OCI-LY3 (cell line): ENCODE measurements at regions not wholly inside any gene's neighbourhood (a gene's known extent, or its start where the extent isn't known, plus 50 kb on each side); places are given as distances from the start of the nearest gene placed in this dataset.

Experiments
- H2AFZ ChIP-seq: fragments of 200-600, 300-600 bp; shearing (Covaris generic); 2 replicates; pipeline ENCODE4 v1.6.0; 2014; ENCODE audit warnings: antibody characterized with exemption, low read depth, low read length
- H3K27ac ChIP-seq: fragments of 200-600, 300-600 bp; sonication (generic); 2 replicates; pipeline ENCODE4 v1.5.1; 2014; ENCODE audit warnings: mild to moderate bottlenecking, low read length, moderate library complexity, mixed read lengths
- H3K27me3 ChIP-seq: fragments of 200-600, 300-600 bp; sonication (generic); 2 replicates; pipeline ENCODE4 v1.6.1; 2014; ENCODE audit warnings: low read depth, low read length, mixed read lengths
- H3K36me3 ChIP-seq: fragments of 200-600, 300-600 bp; sonication (generic); replicated peaks from 2 replicates; pipeline ENCODE3; 2014; ENCODE audit warnings: low read depth, low read length, mixed read lengths
- H3K4me1 ChIP-seq: fragments of 300-600, 200-600 bp; sonication (generic); 2 replicates; pipeline ENCODE4 v1.6.1; 2014; ENCODE audit warnings: low read length, mixed read lengths
- H3K4me2 ChIP-seq: fragments of 200-600, 300-600 bp; sonication (generic); 2 replicates; pipeline ENCODE4 v1.6.1; 2014; ENCODE audit warnings: low read length, mixed read lengths
- H3K4me3 ChIP-seq: fragments of 300-600, 200-600 bp; sonication (generic); 2 replicates; pipeline ENCODE4 v1.5.1; 2014; ENCODE audit warnings: antibody characterized with exemption, mild to moderate bottlenecking, low read length, moderate library complexity
- H3K79me2 ChIP-seq: fragments of 300-600, 200-600 bp; shearing (Covaris generic); 2 replicates; pipeline ENCODE4 v1.6.1; 2014; ENCODE audit warnings: mild to moderate bottlenecking, low read length, mixed read lengths
- H3K9ac ChIP-seq: fragments of 300-600, 200-600 bp; shearing (Covaris generic); 2 replicates; pipeline ENCODE4 v1.6.0; 2014; ENCODE audit warnings: mild to moderate bottlenecking, low read length, moderate library complexity
- H3K9me3 ChIP-seq: fragments of 200-600, 300-600 bp; shearing (Covaris generic); 2 replicates; pipeline ENCODE4 v1.6.1; 2014; ENCODE audit warnings: low read length, mixed read lengths; ENCODE audit not compliant: insufficient read depth
- H4K20me1 ChIP-seq: fragments of 200-600, 300-600 bp; sonication (generic); 2 replicates; pipeline ENCODE4 v1.6.1; 2016; ENCODE audit warnings: low read length, mixed read lengths; ENCODE audit not compliant: insufficient read depth
- EZH2phosphoT487 ChIP-seq: fragments of 200-600 bp; shearing (Covaris generic); IDR thresholded peaks from 2 replicates; pipeline ENCODE4 v1.6.1; 2018; ENCODE audit warnings: antibody characterized with exemption, mixed run types, low read depth
- TF ChIP-seq, protein P1 (sequence below): fragments of 200-600, 300-600 bp; sonication (generic); IDR thresholded peaks from 2 replicates; pipeline ENCODE4 v1.5.1; 2014; ENCODE audit warnings: antibody characterized with exemption, low read length, low read depth

DNA sequence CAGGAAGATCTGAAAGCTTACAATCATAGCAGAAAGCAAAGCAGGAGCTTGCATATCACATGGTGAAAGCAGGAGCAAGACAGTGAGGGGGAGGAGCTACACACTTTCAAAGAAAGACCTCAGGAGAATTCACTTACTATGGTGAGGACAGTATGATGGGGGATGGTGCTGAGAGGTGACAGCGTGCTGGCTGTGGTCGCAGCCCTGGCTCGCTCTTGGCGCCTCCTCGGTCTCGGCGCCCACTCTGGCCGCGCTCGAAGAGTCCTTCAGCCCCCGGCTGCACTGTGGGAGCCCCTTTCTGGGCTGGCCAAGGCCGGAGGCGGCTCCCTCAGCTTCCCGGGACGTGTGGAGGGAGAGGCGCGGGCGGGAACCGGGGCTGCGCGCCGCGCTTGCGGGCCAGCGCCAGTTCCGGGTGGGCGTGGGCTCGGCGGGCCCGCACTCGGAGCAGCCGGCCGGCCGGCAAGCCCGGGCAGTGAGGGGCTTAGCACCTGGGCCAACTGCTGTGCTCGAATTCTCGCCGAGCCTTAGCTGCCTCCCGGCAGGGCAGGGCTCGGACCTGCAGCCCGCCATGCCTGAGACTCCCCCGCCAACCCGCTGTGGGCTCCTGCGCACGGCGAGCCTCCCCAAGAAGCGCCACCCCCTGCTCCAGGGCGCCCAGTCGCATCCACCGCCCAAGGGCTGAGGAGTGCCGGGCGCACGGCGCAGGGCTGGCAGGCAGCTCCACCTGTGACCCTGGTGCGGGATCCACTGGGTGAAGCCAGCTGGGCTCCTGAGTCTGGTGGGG lies 131.9 kb upstream of the SPATS2L start:
- no peaks in the 10 kb centered on the region for H3K4me1 ChIP-seq
- no peak overlapping the region for H2AFZ ChIP-seq
- no peaks in the 10 kb centered on the region; the same call in 1 of the 2 replicates for H3K27me3 ChIP-seq
- TF ChIP-seq EZH2phosphoT487: no peak
- TF ChIP-seq, protein P1, sequence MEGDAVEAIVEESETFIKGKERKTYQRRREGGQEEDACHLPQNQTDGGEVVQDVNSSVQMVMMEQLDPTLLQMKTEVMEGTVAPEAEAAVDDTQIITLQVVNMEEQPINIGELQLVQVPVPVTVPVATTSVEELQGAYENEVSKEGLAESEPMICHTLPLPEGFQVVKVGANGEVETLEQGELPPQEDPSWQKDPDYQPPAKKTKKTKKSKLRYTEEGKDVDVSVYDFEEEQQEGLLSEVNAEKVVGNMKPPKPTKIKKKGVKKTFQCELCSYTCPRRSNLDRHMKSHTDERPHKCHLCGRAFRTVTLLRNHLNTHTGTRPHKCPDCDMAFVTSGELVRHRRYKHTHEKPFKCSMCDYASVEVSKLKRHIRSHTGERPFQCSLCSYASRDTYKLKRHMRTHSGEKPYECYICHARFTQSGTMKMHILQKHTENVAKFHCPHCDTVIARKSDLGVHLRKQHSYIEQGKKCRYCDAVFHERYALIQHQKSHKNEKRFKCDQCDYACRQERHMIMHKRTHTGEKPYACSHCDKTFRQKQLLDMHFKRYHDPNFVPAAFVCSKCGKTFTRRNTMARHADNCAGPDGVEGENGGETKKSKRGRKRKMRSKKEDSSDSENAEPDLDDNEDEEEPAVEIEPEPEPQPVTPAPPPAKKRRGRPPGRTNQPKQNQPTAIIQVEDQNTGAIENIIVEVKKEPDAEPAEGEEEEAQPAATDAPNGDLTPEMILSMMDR: no peak
- no peaks in the 10 kb centered on the region for H3K9me3 ChIP-seq
- H3K9ac ChIP-seq: no peak overlapping the region
- H3K79me2 ChIP-seq: no peaks in the 10 kb centered on the region
- H3K27ac ChIP-seq: no peak overlapping the region
- H3K4me3 ChIP-seq: no peak overlapping the region
- H4K20me1 ChIP-seq: no peaks in the 10 kb centered on the region
- H3K36me3 ChIP-seq: no peaks in the 10 kb centered on the region
- no peak overlapping the region for H3K4me2 ChIP-seq

- H4K20me1 ChIP-seq: no peaks in the 10 kb centered on the region
- H3K9ac ChIP-seq: no peak overlapping the region
- no peaks in the 10 kb centered on the region for H3K4me1 ChIP-seq
- no peaks in the 10 kb centered on the region for H3K27me3 ChIP-seq
- H3K9me3 ChIP-seq: no peaks in the 10 kb centered on the region
- H2AFZ ChIP-seq: no peak overlapping the region
- H3K27ac ChIP-seq: no peak overlapping the region
- H3K79me2 ChIP-seq: no peaks in the 10 kb centered on the region
- no peak overlapping the region for H3K4me2 ChIP-seq
- no peaks in the 10 kb centered on the region for H3K36me3 ChIP-seq
- H3K4me3 ChIP-seq: no peak overlapping the region
- TF ChIP-seq, protein P1: no peak
- TF ChIP-seq EZH2phosphoT487: no peak
Measured at GRCh38 chr2:200177971-200178911, 128.3 kb upstream of the SPATS2L start.

GRCh38 chr2:200179151-200179550 lies 127.3 kb upstream of the SPATS2L start:
- Histone ChIP-seq H2AFZ (no peak overlapping the region), H3K27me3 (no peaks in the 10 kb centered on the region), H3K27ac (no peak overlapping the region), H3K4me3 (no peak overlapping the region), H3K4me1 (no peaks in the 10 kb centered on the region), H4K20me1 (no peaks in the 10 kb centered on the region), H3K4me2 (no peak overlapping the region), H3K9me3 (no peaks in the 10 kb centered on the region), H3K36me3 (no peaks in the 10 kb centered on the region), H3K9ac (no peak overlapping the region), H3K79me2 (no peaks in the 10 kb centered on the region)
- no peak for TF ChIP-seq EZH2phosphoT487

DNA sequence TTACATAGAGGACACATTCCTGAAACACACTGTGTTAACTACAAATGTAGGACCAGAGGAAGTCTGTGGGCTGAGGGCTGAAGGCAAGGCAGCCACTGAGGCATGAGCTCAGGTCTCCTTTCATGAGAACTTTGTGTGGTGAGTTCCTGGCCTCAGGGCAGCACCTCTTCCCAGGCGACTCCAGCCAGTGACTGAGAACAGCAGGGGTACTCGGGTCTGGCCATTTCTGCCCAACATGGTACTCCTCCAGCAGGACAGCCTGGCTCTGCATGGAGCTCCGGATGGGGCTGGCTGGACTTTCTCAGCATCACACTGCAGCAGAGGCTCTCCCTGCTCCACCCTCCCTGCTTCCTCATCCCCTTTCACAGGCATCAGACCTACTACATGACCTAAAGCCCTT lies 125.5 kb upstream of the SPATS2L start:
- TF ChIP-seq EZH2phosphoT487: no peak
- TF ChIP-seq, protein P1: no peak
- no peak overlapping the region for H3K4me2 ChIP-seq
- H3K27ac ChIP-seq: no peak overlapping the region
- no peaks in the 10 kb centered on the region for H3K36me3 ChIP-seq
- no peak overlapping the region for H2AFZ ChIP-seq
- H3K4me1 ChIP-seq: no peaks in the 10 kb centered on the region
- no peaks in the 10 kb centered on the region for H3K79me2 ChIP-seq
- peaks cover 5% of the 10 kb centered on the region; the same call in 1 of the 2 replicates for H3K27me3 ChIP-seq
- no peak overlapping the region for H3K4me3 ChIP-seq
- H4K20me1 ChIP-seq: no peaks in the 10 kb centered on the region
- no peaks in the 10 kb centered on the region for H3K9me3 ChIP-seq
- no peak overlapping the region for H3K9ac ChIP-seq
